Breast epithelium (tissue), 3 donors: ENCODE measurements at regions not wholly inside any gene's neighbourhood (a gene's known extent, or its start where the extent isn't known, plus 50 kb on each side); places are given as distances from the start of the nearest gene placed in this dataset.

Experiments
- CTCF ChIP-seq, 3 donors: fragments of 450-650 bp; IDR thresholded peaks; one replicate each; pipeline ENCODE4 v1.5.1; 2016 to 2017; ENCODE audit warnings: antibody characterized with exemption in 3 of 3, mild to moderate bottlenecking in 3 of 3, moderate library complexity in 3 of 3
- POLR2A ChIP-seq: fragments of 450-650 bp; IDR thresholded peaks from one replicate; pipeline ENCODE4 v1.6.1; 2016; ENCODE audit warnings: antibody characterized with exemption, mild to moderate bottlenecking, moderate library complexity
- POLR2AphosphoS5 ChIP-seq, 3 donors: sonication (generic); formaldehyde crosslinking; IDR thresholded peaks; one replicate each; pipeline ENCODE4 v1.6.1; 2017; ENCODE audit warnings: antibody characterized with exemption in 3 of 3

- TF ChIP-seq CTCF (IDR thresholded peaks at IDR 0.05) (no peak), POLR2A (no peak), POLR2AphosphoS5 (IDR thresholded peaks at IDR 0.05) (no peak)
Observed at GRCh38 chr2:201973305-201973928, 60.2 kb upstream of the FZD7 start.
